ENCODE measurements at regions not wholly inside any gene's neighbourhood (a gene's known extent, or its start where the extent isn't known, plus 50 kb on each side); places are given as distances from the start of the nearest gene placed in this dataset.

DNA sequence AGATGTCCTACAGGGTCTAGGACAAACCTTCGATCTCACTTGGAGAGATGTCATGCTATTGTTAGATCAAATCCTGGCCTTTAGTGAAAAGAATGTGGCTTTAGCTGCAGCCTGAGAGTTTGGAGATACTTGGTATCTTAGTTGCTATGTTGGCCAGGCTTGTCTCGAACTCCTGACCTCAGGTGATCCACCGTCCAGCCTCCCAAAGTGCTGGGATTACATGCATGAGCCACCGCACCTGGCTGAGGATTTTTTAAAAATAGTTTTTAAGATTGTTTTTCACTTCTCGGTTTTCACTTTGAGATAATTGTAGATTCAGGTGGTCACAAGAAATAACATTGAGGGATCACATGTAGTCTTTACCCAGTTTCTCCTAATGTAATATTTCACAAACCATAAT lies 738.3 kb upstream of the POM121L12 start:
- no peaks in the 10 kb centered on the region for H3K27me3 ChIP-seq (ENCODE audit: low read depth)
- no peak overlapping the region for H3K4me3 ChIP-seq
- intact Hi-C loops (cut with DNase I), result no loop called here
- H3K4me1 ChIP-seq, result no peaks in the 10 kb centered on the region
- ATAC-seq, result no peak
- no peak for DNase-seq
- no peak overlapping the region for H3K27ac ChIP-seq
- TF ChIP-seq, protein P1, sequence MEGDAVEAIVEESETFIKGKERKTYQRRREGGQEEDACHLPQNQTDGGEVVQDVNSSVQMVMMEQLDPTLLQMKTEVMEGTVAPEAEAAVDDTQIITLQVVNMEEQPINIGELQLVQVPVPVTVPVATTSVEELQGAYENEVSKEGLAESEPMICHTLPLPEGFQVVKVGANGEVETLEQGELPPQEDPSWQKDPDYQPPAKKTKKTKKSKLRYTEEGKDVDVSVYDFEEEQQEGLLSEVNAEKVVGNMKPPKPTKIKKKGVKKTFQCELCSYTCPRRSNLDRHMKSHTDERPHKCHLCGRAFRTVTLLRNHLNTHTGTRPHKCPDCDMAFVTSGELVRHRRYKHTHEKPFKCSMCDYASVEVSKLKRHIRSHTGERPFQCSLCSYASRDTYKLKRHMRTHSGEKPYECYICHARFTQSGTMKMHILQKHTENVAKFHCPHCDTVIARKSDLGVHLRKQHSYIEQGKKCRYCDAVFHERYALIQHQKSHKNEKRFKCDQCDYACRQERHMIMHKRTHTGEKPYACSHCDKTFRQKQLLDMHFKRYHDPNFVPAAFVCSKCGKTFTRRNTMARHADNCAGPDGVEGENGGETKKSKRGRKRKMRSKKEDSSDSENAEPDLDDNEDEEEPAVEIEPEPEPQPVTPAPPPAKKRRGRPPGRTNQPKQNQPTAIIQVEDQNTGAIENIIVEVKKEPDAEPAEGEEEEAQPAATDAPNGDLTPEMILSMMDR (IDR thresholded peaks at IDR 0.05), result no peak
- H3K36me3 ChIP-seq, result no peaks in the 10 kb centered on the region
- no peaks in the 10 kb centered on the region for H3K9me3 ChIP-seq

DNA sequence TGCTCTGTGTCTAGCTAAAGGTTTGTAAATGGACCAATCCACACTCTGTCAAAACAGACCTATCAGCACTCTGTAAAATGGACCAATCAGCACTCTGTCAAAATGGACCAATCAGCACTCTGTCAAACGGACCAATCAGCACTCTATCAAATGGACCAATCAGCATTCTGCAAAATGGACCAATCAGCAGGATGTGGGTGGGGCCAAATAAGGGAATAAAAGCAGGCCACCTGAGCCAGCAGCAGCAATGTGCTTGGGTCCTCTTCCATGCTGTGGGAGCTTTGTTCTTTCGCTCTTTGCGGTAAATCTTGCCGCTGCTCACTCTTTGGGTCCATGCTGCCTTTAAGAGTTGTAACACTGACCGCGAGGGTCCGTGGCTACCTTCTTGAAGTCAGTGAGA lies 740.5 kb upstream of the POM121L12 start:
- Histone ChIP-seq H3K4me3 (no peak overlapping the region), H3K9me3 (no peaks in the 10 kb centered on the region), H3K27ac (no peak overlapping the region), H3K4me1 (no peaks in the 10 kb centered on the region), H3K36me3 (no peaks in the 10 kb centered on the region), H3K27me3 (ENCODE audit: low read depth) (no peaks in the 10 kb centered on the region)
- intact Hi-C loops (cut with DNase I), result no loop called here
- TF ChIP-seq, protein P1 (IDR thresholded peaks at IDR 0.05), result no peak
- DNase-seq (no peak), ATAC-seq (no peak)

DNA sequence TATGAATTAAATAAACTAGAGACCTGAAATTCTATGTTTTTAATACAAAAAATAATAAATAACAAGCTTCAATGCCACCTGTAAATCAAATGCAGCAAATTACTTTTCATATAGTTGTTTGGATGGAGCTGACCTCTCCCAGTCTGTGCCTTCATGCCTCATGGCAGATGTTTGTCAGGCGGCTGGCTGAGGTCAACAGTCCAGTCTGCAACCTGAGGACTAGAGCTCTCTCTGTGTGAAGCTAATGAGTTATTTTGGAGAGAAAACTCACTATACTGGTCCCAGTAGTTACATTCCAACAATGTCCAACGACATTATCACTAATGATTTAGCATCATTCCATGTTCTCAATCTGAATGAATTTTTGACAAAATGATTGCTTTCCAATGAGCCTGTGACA lies 746.2 kb upstream of the POM121L12 start:
- Histone ChIP-seq H3K4me3 (no peak overlapping the region), H3K27me3 (ENCODE audit: low read depth) (no peaks in the 10 kb centered on the region), H3K36me3 (no peaks in the 10 kb centered on the region), H3K27ac (no peak overlapping the region), H3K9me3 (no peaks in the 10 kb centered on the region), H3K4me1 (no peaks in the 10 kb centered on the region)
- no peak for ATAC-seq
- intact Hi-C loops (cut with DNase I), result no loop called here
- DNase-seq, result no peak
- TF ChIP-seq, protein P1 (IDR thresholded peaks at IDR 0.05), result no peak

DNA sequence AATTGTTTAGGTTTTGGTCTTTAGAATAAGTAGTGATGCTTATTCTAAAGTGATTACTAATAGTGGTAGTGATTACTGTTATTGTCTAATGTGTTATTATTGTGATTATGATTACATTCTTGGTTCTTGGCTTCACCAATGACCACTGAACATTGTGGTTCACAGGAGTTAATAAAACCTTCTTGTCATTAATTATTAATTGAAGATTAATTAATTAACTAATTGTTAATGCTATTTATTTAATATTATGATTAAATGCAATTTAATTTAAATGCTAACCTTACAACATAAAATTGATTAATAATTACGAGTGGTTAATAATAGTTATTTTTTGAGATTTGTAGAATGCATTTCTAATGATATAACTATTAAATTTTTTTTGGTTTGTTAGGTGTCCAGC lies 747.7 kb upstream of the POM121L12 start:
- Histone ChIP-seq H3K9me3 (no peaks in the 10 kb centered on the region), H3K4me3 (no peak overlapping the region), H3K4me1 (no peaks in the 10 kb centered on the region), H3K27ac (no peak overlapping the region), H3K36me3 (no peaks in the 10 kb centered on the region), H3K27me3 (ENCODE audit: low read depth) (no peaks in the 10 kb centered on the region)
- TF ChIP-seq, protein P1 (IDR thresholded peaks at IDR 0.05), result no peak
- DNase-seq (no peak), ATAC-seq (no peak)
- intact Hi-C loops (cut with DNase I), result no loop called here

DNA sequence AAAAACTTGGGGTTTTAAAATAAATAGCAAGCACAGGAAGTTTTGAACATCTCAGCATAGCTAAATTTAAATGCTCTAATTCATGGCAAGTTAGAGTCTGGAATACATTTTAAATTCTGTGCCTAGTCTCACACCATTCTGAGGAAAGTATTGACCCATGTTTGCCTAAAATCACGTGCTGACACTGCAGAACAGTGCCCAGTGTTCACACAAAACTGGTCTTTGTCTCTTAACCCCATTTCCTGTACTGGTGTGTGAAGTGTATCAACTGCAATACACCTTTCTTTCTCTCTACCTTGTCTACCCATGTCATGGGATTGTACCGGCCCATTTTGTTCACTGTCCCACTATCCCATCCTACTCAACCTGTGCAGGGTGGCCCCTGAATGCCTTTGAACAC lies 749.7 kb upstream of the POM121L12 start:
- intact Hi-C loops (cut with DNase I), result no loop called here
- no peaks in the 10 kb centered on the region for H3K27me3 ChIP-seq (ENCODE audit: low read depth)
- no peaks in the 10 kb centered on the region for H3K36me3 ChIP-seq
- TF ChIP-seq, protein P1 (IDR thresholded peaks at IDR 0.05), result no peak
- H3K4me3 ChIP-seq, result no peak overlapping the region
- no peaks in the 10 kb centered on the region for H3K9me3 ChIP-seq
- no peak overlapping the region for H3K27ac ChIP-seq
- no peak for DNase-seq
- ATAC-seq, result no peak
- no peaks in the 10 kb centered on the region for H3K4me1 ChIP-seq

DNA sequence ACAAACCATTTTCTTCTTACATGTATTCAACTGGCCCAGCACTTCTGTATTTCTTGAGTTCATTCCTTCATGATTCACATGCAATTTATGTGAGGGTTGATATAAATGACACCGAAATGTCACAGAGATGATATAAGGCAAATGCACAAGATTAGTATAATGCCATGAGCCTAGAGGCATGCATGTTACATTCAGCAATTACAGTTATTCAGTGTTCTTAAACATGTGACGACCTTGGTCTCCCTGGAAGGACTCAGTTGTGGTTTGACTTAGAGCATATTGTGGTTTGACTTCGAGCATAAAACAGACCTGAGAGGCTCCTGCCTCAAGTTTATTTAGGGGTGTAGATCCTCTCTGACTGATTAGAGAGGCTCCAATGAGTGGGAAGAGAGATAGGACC lies 752.1 kb upstream of the POM121L12 start:
- Histone ChIP-seq H3K36me3 (no peaks in the 10 kb centered on the region), H3K9me3 (no peaks in the 10 kb centered on the region), H3K4me3 (no peak overlapping the region), H3K4me1 (no peaks in the 10 kb centered on the region), H3K27me3 (ENCODE audit: low read depth) (no peaks in the 10 kb centered on the region), H3K27ac (no peak overlapping the region)
- TF ChIP-seq, protein P1 (IDR thresholded peaks at IDR 0.05), result no peak
- intact Hi-C loops (cut with DNase I), result no loop called here
- DNase-seq (no peak), ATAC-seq (no peak)
